Neuronal stem cell (in vitro differentiated cells): ENCODE measurements at regions not wholly inside any gene's neighbourhood (a gene's known extent, or its start where the extent isn't known, plus 50 kb on each side); places are given as distances from the start of the nearest gene placed in this dataset.

Experiments used
- DNase-seq: peaks from one replicate; pipeline ENCODE4 v3.0.0-alpha.2; 2013; ENCODE audit warnings: low spot score
- H2AFZ ChIP-seq: one replicate; pipeline ENCODE4 v1.6.1; 2013; ENCODE audit warnings: mild to moderate bottlenecking, low read length, inconsistent platforms
- H2AK5ac ChIP-seq: 2 replicates; pipeline ENCODE4 v1.6.1; 2013; ENCODE audit warnings: low read depth, mild to moderate bottlenecking, inconsistent platforms, low read length, moderate library complexity, mixed read lengths
- H2BK120ac ChIP-seq: 2 replicates; pipeline ENCODE4 v1.6.1; 2013; ENCODE audit warnings: low read depth, mild to moderate bottlenecking, inconsistent platforms, low read length, moderate library complexity, mixed read lengths
- H2BK12ac ChIP-seq: one replicate; pipeline ENCODE4 v1.6.1; 2013; ENCODE audit warnings: low read length, inconsistent platforms
- H2BK15ac ChIP-seq: 2 replicates; pipeline ENCODE4 v1.6.1; 2013; ENCODE audit warnings: mild to moderate bottlenecking, low read length, inconsistent platforms, mixed read lengths
- H2BK5ac ChIP-seq: one replicate; pipeline ENCODE4 v1.6.1; 2013; ENCODE audit warnings: inconsistent platforms, mild to moderate bottlenecking, low read length, moderate library complexity
- H3K14ac ChIP-seq: one replicate; pipeline ENCODE4 v1.6.1; 2013; ENCODE audit warnings: low read length, inconsistent platforms
- H3K18ac ChIP-seq: 2 replicates; pipeline ENCODE4 v1.6.1; 2013; ENCODE audit warnings: low read length, inconsistent platforms
- H3K23ac ChIP-seq: 2 replicates; pipeline ENCODE4 v1.6.1; 2013; ENCODE audit warnings: low read depth, mild to moderate bottlenecking, mixed read lengths, low read length, inconsistent platforms; ENCODE audit not compliant: poor library complexity
- H3K27ac ChIP-seq: replicated peaks from 3 replicates; pipeline ENCODE4 v1.5.1; 2013; ENCODE audit warnings: low read length, inconsistent platforms
- H3K27me3 ChIP-seq, 3 experiments: 2 replicates each; pipeline ENCODE4 v1.6.1; 2013; ENCODE audit warnings: low read length in 3 of 3, mild to moderate bottlenecking in 2 of 3, inconsistent platforms in 1 of 3, low read depth in 1 of 3, mixed read lengths in 1 of 3, moderate library complexity in 1 of 3; ENCODE audit not compliant: control insufficient read depth in 3 of 3, insufficient read depth in 3 of 3
- H3K36me3 ChIP-seq, 2 donors: replicated peaks in 1 of 2; 2 replicates each; pipeline ENCODE4 v1.6.1; 2013; ENCODE audit warnings: low read length in 2 of 2; ENCODE audit not compliant: control insufficient read depth in 2 of 2, insufficient read depth in 2 of 2
- H3K4ac ChIP-seq: 2 replicates; pipeline ENCODE4 v1.6.1; 2013; ENCODE audit warnings: inconsistent platforms, mild to moderate bottlenecking, low read length, moderate library complexity
- H3K4me1 ChIP-seq, 2 donors: 1 replicate in 1 of 2; 2 replicates in 1 of 2; pipeline ENCODE4 v1.6.1; 2013; ENCODE audit warnings: low read length in 2 of 2, low read depth in 1 of 2; ENCODE audit not compliant: control insufficient read depth in 2 of 2, insufficient read depth in 1 of 2
- H3K4me2 ChIP-seq: one replicate; pipeline ENCODE4 v1.6.1; 2013; ENCODE audit warnings: mild to moderate bottlenecking, low read length, inconsistent platforms; ENCODE audit not compliant: insufficient read depth, poor library complexity, severe bottlenecking
- H3K4me3 ChIP-seq, 2 donors: 2 replicates each; pipeline ENCODE4 v1.5.1; 2013; ENCODE audit warnings: low read length in 2 of 2, mild to moderate bottlenecking in 2 of 2, inconsistent platforms in 1 of 2, moderate library complexity in 1 of 2
- H3K79me1 ChIP-seq: one replicate; pipeline ENCODE4 v1.6.1; 2013; ENCODE audit warnings: low read depth, mild to moderate bottlenecking, inconsistent platforms, low read length, moderate library complexity
- H3K9ac ChIP-seq: one replicate; pipeline ENCODE4 v1.6.1; 2013; ENCODE audit warnings: mild to moderate bottlenecking, low read depth, low read length, inconsistent platforms; ENCODE audit not compliant: poor library complexity
- H3K9me3 ChIP-seq, 2 donors: replicated peaks in 1 of 2; 2 replicates each; pipeline versions ENCODE3 to v1.6.1; 2013; ENCODE audit warnings: low read length in 2 of 2, mild to moderate bottlenecking in 2 of 2, inconsistent platforms in 1 of 2, low read depth in 1 of 2, mixed read lengths in 1 of 2, moderate library complexity in 1 of 2; ENCODE audit not compliant: control insufficient read depth in 2 of 2, insufficient read depth in 1 of 2
- H4K8ac ChIP-seq: one replicate; pipeline ENCODE4 v1.6.1; 2013; ENCODE audit warnings: low read depth, mild to moderate bottlenecking, inconsistent platforms, low read length, moderate library complexity
- H4K91ac ChIP-seq: one replicate; pipeline ENCODE4 v1.6.1; 2013; ENCODE audit warnings: low read length, low read depth, mild to moderate bottlenecking, inconsistent platforms; ENCODE audit not compliant: poor library complexity
- WGBS, 2 donors: extraction: QIAGEN DNeasy Blood & Tissue Kit; methylation state at CpG; one replicate each; pipeline ENCODE4 v1.1.7; 2013; ENCODE audit warnings: missing lambda C conversion rate in 2 of 2, mixed read lengths in 1 of 2; ENCODE audit not compliant: insufficient read length in 2 of 2, insufficient replicate concordance in 1 of 2; ENCODE audit errors: extremely low coverage in 2 of 2; 5-methylcytosine and 5-hydroxymethylcytosine counted together

- no peaks in the 10 kb centered on the region for H3K36me3 ChIP-seq
- H2BK120ac ChIP-seq: no peak overlapping the region
- H3K23ac ChIP-seq: no peak overlapping the region
- H3K14ac ChIP-seq: no peak overlapping the region
- no peak overlapping the region for H2BK12ac ChIP-seq
- H2AFZ ChIP-seq: no peak overlapping the region
- no peak overlapping the region for H3K27ac ChIP-seq
- H2AK5ac ChIP-seq: no peak overlapping the region
- H3K4me2 ChIP-seq: no peak overlapping the region
- no peak overlapping the region for H3K9ac ChIP-seq
- peaks cover 0 to 2% of the 10 kb centered on the region in 2 donors for H3K4me1 ChIP-seq
- H3K9me3 ChIP-seq: no peaks in the 10 kb centered on the region
- H3K27me3 ChIP-seq: no peaks in the 10 kb centered on the region
- no peak overlapping the region for H4K91ac ChIP-seq
- H2BK5ac ChIP-seq: no peak overlapping the region
- H2BK15ac ChIP-seq: no peak overlapping the region
- no peak overlapping the region for H4K8ac ChIP-seq
- WGBS, 2 donors: no CpG with 5 or more reads among the region's 1 CpG
- H3K4me3 ChIP-seq: no peak overlapping the region
- no peak overlapping the region for H3K4ac ChIP-seq
- no peaks in the 10 kb centered on the region for H3K79me1 ChIP-seq
- no peak for DNase-seq
- no peak overlapping the region for H3K18ac ChIP-seq
Measured at GRCh38 chr2:208820014-208820688, 413.6 kb downstream of the PTH2R start.

- no peak overlapping the region for H2BK5ac ChIP-seq
- no peak overlapping the region for H4K91ac ChIP-seq
- no CpG with 5 or more reads among the region's 3 CpGs for WGBS, 2 donors
- no peak overlapping the region for H3K18ac ChIP-seq
- no peak overlapping the region for H2AK5ac ChIP-seq
- H3K4me3 ChIP-seq: no peak overlapping the region
- DNase-seq: no peak
- H3K4me1 ChIP-seq: peaks cover 0 to 1% of the 10 kb centered on the region in 2 donors
- H3K4me2 ChIP-seq: no peak overlapping the region
- peaks cover 0 to 2% of the 10 kb centered on the region in 2 donors for H3K9me3 ChIP-seq
- H2BK120ac ChIP-seq: no peak overlapping the region
- no peak overlapping the region for H2BK15ac ChIP-seq
- no peak overlapping the region for H2BK12ac ChIP-seq
- H3K27ac ChIP-seq: no peak overlapping the region
- H3K14ac ChIP-seq: no peak overlapping the region
- no peaks in the 10 kb centered on the region for H3K36me3 ChIP-seq
- H3K4ac ChIP-seq: no peak overlapping the region
- H3K23ac ChIP-seq: no peak overlapping the region
- no peaks in the 10 kb centered on the region for H3K79me1 ChIP-seq
- H4K8ac ChIP-seq: no peak overlapping the region
- no peaks in the 10 kb centered on the region for H3K27me3 ChIP-seq
- no peak overlapping the region for H3K9ac ChIP-seq
- no peak overlapping the region for H2AFZ ChIP-seq
Measured at GRCh38 chr2:208827109-208827508, 420.5 kb downstream of the PTH2R start.

- H3K9ac ChIP-seq: no peak overlapping the region
- H3K18ac ChIP-seq: no peak overlapping the region
- DNase-seq: no peak
- H3K36me3 ChIP-seq: no peaks in the 10 kb centered on the region
- peaks cover 0 to 1% of the 10 kb centered on the region in 2 donors for H3K4me1 ChIP-seq
- no peak overlapping the region for H3K4ac ChIP-seq
- H4K91ac ChIP-seq: no peak overlapping the region
- H2AFZ ChIP-seq: no peak overlapping the region
- H3K79me1 ChIP-seq: no peaks in the 10 kb centered on the region
- no peak overlapping the region for H2BK5ac ChIP-seq
- H3K27ac ChIP-seq: no peak overlapping the region
- H3K9me3 ChIP-seq: peaks cover 0 to 2% of the 10 kb centered on the region in 2 donors
- no peaks in the 10 kb centered on the region for H3K27me3 ChIP-seq
- no peak overlapping the region for H2BK15ac ChIP-seq
- no CpG with 5 or more reads among the region's 4 CpGs for WGBS, 2 donors
- no peak overlapping the region for H2AK5ac ChIP-seq
- H4K8ac ChIP-seq: no peak overlapping the region
- H3K14ac ChIP-seq: no peak overlapping the region
- H2BK12ac ChIP-seq: no peak overlapping the region
- H2BK120ac ChIP-seq: no peak overlapping the region
- no peak overlapping the region for H3K23ac ChIP-seq
- H3K4me2 ChIP-seq: no peak overlapping the region
- no peak overlapping the region for H3K4me3 ChIP-seq
Measured at GRCh38 chr2:208827549-208828221, 421.1 kb downstream of the PTH2R start.

GRCh38 chr2:208830203-208830602, 423.6 kb downstream of the PTH2R start:
- Histone ChIP-seq H3K18ac (no peak overlapping the region), H4K8ac (no peak overlapping the region), H3K4me3 (no peak overlapping the region), H3K9me3 (peaks cover 0 to 2% of the 10 kb centered on the region in 2 donors), H2BK15ac (no peak overlapping the region), H2BK12ac (no peak overlapping the region), H3K4ac (no peak overlapping the region), H2AFZ (no peak overlapping the region), H3K4me1 (peaks cover 0 to 1% of the 10 kb centered on the region in 2 donors), H3K36me3 (no peaks in the 10 kb centered on the region), H3K27me3 (no peaks in the 10 kb centered on the region), H2AK5ac (no peak overlapping the region), H3K79me1 (no peaks in the 10 kb centered on the region), H2BK5ac (no peak overlapping the region), H3K14ac (no peak overlapping the region), H2BK120ac (no peak overlapping the region), H3K23ac (no peak overlapping the region), H4K91ac (no peak overlapping the region), H3K27ac (no peak overlapping the region), H3K9ac (no peak overlapping the region), H3K4me2 (no peak overlapping the region)
- DNase-seq: no peak
- WGBS, 2 donors: no CpG with 5 or more reads among the region's 3 CpGs
